Choroid plexus epithelial cell (primary cell): ENCODE measurements at regions not wholly inside any gene's neighbourhood (a gene's known extent, or its start where the extent isn't known, plus 50 kb on each side); places are given as distances from the start of the nearest gene placed in this dataset.

Experiments used
- DNase-seq: peaks from one replicate; pipeline ENCODE4 v3.0.0-alpha.2; 2010; ENCODE audit warnings: low read depth
- H3K4me3 ChIP-seq: 2 replicates; pipeline ENCODE4 v1.5.1; 2011; ENCODE audit warnings: low read depth, mild to moderate bottlenecking, control low read depth, low read length, moderate library complexity
- TF ChIP-seq, protein P1 (sequence below): conservative IDR thresholded peaks from 2 replicates; pipeline ENCODE4 v1.5.1; 2011; ENCODE audit warnings: low read depth, mild to moderate bottlenecking, control low read depth, inconsistent platforms, low read length, moderate library complexity

DNA sequence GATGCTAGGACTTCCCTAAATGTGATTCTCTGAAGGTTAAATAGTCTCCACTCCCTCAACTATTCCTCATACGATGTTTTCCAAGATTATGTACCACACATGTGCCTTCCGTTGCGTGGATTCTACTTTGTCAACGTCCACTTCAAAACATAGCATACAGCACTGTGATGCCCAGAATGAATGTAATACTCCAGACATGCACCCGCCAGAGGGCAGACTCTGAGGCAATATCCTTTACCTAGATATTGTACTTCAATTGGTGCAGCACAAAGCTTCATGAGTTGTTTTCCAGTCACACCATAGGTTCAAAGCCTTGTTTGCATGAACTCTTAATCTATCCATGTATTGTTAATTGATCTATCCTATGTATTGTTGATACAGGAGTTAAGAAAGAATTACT, 201.0 kb upstream of the NABP1 start:
- no peak for DNase-seq
- TF ChIP-seq, protein P1, sequence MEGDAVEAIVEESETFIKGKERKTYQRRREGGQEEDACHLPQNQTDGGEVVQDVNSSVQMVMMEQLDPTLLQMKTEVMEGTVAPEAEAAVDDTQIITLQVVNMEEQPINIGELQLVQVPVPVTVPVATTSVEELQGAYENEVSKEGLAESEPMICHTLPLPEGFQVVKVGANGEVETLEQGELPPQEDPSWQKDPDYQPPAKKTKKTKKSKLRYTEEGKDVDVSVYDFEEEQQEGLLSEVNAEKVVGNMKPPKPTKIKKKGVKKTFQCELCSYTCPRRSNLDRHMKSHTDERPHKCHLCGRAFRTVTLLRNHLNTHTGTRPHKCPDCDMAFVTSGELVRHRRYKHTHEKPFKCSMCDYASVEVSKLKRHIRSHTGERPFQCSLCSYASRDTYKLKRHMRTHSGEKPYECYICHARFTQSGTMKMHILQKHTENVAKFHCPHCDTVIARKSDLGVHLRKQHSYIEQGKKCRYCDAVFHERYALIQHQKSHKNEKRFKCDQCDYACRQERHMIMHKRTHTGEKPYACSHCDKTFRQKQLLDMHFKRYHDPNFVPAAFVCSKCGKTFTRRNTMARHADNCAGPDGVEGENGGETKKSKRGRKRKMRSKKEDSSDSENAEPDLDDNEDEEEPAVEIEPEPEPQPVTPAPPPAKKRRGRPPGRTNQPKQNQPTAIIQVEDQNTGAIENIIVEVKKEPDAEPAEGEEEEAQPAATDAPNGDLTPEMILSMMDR, result no peak
- no peak overlapping the region for H3K4me3 ChIP-seq

DNA sequence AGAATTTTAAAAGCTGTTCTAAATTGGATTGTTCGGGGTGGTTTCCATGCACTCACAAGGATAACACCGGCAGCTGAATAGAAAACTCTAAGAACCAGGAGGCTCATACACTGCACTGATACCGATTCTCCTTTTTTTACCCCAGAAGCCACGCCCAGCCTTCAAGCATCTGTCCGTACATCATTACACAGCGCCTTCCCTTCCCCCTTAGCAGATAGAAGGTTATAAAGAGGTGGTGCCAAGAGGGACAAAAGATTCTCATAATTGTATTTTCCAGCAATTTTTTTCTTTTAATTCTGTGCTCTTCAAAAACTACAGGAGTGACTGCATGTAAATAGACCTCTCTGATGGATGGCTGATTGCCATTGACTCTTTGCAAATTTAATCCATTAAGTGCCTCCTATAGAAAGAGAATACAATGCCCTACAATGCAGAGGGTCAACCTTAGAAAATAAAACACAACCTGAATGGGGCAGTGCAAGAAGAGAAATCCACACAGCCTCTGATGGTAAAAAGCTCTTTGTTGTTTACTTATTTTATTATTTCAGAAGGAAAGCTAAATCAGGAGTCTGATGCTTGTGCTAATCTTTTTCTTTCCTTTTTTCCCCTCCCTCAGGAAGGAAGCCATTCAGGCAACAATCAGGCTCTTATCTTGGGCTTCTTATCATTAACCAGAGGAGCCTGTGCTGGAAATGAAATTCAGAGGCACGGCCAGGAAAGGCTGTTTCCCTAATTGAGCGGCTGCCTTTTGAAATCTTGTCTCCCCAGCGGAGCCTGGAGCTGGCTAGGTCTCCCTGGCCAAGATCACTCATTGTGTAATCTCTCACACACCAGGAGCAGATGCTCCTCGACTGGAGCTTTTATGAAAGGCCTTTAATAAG, 198.9 kb upstream of the NABP1 start:
- DNase-seq, result peak; percentile 84
- TF ChIP-seq, protein P1, result no peak
- no peak overlapping the region for H3K4me3 ChIP-seq

DNA sequence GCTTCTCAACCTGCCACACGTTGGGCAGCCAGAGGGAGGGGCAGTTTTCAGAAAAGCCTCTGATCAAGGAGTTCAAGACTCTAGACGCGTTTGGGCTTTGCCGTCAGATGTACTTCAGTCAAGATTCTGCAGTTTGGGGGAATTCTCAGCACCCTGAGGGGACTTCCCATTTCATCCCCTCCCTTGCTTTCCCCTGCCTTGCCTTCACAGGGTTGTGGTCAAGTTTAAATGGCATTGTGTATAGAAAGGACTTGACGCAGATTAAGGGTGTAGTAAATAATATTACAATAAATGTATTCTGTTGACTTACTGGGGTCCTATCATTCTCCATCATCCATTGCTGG, 198.3 kb upstream of the NABP1 start:
- TF ChIP-seq, protein P1, result peak; percentile 11
- no peak for DNase-seq
- H3K4me3 ChIP-seq, result no peak overlapping the region

DNA sequence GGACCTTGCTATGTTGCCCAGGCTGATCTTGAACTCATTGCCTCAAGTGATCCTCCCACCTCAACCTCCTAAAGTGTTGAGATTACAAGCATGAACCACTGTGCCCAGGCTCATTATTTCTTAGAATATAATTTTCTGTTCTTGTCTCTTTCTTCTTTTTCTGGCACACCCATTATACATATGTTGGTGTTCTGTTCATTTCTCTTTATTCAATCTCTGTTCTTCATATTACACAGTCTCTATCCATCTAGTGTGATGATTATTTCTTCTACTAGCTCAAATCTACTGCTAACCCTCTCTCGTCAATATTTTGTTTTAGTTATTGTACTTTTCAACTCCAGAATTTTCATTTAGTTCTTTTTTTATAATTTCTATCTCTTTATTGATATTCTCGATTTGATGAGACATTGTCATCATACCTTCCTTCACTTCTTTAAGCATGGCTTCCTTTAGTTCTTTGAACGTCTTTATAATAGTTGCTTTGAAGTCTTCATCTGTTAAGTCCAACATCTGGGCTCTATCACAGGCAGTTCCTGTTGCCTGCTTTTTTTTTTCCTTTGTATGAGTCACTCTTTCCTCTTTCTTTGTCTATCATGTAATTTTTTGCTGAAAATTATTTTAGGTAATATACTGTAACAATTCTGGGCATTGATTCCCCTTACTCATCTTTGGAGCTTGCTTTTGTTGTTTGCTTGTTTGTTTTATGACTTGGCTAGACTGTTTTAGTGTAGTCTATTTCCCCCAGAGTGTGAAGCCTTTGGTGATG, 196.4 kb upstream of the NABP1 start:
- TF ChIP-seq, protein P1, result no peak
- H3K4me3 ChIP-seq, result no peak overlapping the region
- no peak for DNase-seq

DNA sequence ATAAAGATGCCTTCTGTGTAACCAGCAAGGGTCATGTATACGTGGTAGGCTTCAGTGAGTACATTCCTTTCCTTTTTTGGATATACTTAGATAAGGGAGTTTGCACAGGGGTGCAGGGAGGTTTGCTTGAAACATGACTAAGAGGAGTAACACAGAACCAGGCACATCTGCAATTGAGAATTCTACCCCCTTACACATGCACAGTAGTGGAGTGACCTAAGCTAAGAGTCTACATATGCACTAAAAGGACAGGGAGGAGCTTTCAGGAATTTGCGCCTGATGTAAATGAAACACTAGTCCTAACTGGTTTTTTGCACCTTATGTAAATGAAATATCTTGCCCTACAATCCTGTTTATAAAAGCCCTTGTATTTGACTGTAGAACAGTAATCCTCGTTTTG, 194.8 kb upstream of the NABP1 start:
- no peak for DNase-seq
- TF ChIP-seq, protein P1, result no peak
- H3K4me3 ChIP-seq, result no peak overlapping the region

DNA sequence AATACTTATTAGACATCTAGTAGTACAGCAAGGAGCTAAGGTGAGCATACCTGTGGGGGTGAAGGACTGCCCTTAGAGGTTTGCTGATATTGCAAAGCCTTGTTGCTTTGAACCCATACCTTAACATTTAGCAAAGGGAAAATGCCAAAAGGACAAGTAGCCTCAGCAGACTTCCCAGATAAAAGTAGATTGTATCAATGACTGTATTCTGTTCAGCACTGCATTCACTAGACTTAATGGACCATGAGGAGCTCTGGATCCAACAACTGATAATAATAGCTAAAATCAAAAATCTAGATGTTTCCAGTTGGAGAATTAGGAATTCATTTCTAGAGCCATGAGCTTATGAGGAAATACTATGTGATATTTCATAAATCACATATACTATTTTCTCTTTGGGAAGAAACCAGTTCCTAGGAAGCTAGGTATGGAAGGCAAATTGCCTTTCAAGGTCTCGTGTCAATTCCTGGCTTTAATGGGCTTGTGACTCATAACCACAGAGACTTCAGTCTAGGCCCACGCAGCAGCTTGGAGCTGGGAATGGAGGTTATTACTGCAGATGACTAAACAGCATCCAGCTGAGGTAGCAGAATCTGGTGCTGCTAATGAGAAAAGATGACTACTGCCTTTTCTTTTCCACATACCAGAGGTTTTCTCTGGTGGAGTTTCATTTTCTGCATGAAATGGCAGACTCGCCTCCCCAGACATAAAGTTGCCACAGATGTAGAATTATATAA, 191.2 kb upstream of the NABP1 start:
- TF ChIP-seq, protein P1, result no peak
- DNase-seq, result peak; percentile 98
- no peak overlapping the region for H3K4me3 ChIP-seq
